ENCODE measurements at regions not wholly inside any gene's neighbourhood (a gene's known extent, or its start where the extent isn't known, plus 50 kb on each side); places are given as distances from the start of the nearest gene placed in this dataset.

GRCh38 chr12:116461060-116461459 lies 98.1 kb upstream of the MAP1LC3B2 start:
- DNase-seq = no peak

DNA sequence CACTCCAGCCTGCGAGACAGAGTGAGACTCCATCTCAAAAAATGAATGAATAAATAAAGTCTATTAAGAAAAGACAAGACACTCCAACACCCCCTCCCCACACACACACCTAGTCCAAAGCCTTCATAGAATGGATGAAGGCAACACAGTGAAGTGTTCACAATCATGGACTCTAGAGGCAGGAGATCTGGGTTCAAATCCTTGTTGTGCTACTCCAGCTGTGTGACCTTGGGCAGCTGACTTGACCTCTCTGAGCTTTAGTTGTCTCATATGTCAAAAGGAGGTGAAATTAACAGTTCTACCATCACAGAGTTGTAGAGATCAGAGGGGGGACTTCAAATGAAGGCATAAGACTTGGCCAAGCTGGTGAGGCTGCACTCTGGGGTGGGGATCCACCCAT lies 95.8 kb upstream of the MAP1LC3B2 start:
- no peak for DNase-seq

GRCh38 chr12:116465407-116465806 lies 93.8 kb upstream of the MAP1LC3B2 start:
- DNase-seq = no peak

DNA sequence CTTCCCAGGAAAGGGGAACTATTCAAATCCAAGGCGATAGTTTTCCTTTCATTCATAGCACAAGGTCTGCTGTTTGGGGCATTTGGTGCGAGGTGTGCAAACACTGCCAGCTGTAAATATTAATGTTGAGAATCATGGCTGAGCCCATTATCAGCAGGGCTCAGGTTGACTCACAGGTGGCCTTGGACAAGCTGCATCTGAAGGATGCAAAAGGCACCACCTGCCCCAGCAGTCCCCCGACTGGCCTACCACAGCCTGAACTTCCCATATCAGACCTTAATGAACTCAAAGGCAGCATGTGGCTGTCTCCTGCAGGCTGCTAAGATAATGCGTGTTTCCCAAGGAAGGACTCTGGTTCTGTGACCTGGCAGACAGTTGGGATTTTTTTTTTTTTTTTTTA lies 93.3 kb upstream of the MAP1LC3B2 start:
- no peak for DNase-seq

DNA sequence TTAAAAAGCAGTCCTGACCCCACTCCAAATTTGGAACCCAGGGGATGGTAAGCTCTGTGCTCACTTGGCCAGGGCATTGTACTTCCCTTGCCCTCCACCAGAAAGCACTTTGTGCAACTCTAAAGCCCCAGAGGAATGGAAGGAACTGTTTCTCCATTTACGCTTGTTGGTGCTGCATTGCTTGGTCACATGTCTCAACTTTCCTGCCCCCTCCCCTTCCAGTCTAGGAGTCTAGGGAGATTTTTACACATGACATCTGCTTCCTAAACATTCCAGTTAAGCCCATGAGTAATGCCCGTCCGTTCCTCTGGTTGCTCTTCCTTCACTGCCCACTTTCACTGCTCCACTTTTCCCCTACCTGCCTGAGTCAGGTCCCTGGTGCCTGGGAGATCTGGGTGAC lies 92.6 kb upstream of the MAP1LC3B2 start:
- DNase-seq = no peak

DNA sequence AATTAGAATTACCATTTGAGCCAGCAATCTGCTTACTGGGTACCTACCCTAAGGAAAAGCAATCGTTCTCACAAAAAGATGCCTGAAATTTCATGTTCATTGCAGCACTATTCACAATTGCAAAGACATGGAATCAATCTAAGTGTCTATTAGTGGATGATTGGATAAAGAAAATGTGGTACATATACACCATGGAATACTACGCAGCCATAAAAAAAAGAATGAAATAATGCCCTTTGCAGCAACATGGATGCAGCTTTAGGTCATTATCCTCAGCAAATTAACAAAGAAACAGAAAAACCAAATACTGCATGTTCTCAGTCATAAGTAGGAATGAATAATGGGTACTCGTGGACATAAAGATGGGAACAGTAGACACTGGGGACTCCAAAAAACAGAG lies 89.8 kb upstream of the MAP1LC3B2 start:
- no peak for DNase-seq

DNA sequence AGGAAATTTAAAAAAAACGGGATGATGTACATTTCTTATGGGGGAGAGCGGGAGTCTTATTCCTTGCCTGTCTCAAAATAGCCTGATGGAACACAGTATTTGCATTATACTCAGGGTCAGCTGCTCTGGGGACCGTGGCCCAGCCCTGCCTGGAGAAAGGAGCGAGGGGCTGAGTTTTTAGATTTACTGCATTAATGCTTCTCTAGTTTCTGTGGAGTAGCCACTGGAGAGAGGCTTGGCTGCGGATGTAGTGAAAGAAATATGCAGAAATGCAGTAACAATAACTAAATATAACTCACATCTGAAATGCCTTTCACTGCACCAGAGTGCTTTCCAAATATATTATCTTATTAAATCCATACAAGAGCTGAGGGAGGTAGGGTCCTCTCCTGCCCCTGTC lies 87.6 kb upstream of the MAP1LC3B2 start:
- DNase-seq = no peak

DNA sequence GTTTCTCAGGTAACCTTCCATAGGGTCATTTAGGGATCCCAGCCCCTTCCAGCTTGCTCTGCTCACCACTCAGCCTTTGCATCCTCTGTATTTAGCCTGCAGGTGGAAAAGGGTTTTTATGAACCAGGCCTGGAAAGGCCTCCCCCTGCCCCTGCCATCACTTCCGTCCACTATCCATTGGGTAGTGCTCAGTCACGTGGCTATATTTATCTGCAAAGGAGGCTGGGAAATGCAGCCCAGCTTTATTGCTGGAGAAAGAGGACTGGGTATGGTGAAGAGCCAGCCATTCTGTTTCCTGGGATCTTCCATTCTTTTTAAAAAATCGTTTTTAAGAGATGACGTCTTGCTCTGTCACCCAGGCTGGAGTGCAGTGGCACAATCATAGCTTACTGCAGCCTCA lies 87.0 kb upstream of the MAP1LC3B2 start:
- no peak for DNase-seq

GRCh38 chr12:116473416-116473815 lies 85.8 kb upstream of the MAP1LC3B2 start:
- no peak for DNase-seq

- no peak for DNase-seq
Measured at GRCh38 chr12:116474331-116474730, 84.8 kb upstream of the MAP1LC3B2 start.

DNA sequence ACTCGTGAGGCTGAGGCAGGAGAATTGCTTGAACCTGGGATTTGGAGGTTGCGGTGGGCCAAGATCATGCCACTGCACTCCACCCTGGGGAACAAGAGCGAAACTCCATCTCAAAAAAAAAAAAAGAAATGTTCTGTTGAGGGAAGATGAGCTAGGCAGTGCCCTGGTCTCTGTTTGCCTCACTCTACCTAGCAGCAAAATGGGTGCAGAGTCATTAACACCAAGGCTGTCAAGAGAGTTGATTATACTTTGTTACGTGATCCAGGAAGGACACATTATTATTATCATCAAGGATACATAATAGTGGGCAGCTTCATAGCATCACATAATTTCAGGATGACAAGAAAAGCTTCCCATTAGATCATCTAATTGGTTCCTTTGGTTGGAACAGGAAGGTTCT lies 84.3 kb upstream of the MAP1LC3B2 start:
- DNase-seq = no peak

- no peak for DNase-seq
Measured at GRCh38 chr12:116476227-116476822, 82.9 kb upstream of the MAP1LC3B2 start.

GRCh38 chr12:116478243-116478773 lies 80.9 kb upstream of the MAP1LC3B2 start:
- no peak for DNase-seq

DNA sequence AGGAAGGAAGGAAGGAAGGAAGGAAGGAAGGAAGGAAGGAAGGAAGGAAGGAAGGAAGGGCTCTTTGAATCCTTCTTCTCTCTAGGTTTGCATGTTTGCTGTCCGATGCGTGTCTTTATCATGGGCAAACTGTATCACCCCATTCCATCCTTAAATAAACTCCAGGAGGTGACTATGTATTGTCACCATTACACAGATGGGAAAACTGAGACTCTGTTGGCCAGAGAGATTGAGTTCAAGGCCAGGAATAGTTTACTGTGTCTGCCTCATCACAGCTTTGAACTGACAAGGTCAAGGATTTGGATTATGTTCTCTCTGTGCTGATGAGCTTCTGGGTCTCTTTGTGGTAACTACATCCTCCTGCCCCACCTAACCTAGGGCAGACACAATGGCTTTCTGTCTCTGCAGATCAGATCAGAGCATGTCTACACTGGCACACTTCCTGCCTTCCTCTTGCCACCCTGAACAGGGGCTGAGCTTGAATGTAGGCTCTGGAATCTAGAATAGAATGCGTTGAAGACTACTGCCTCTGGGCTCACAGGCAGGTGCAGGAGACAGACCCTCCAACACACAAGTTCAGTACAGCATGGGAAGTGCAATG lies 78.9 kb upstream of the MAP1LC3B2 start:
- DNase-seq = no peak

- no peak for DNase-seq
Measured at GRCh38 chr12:116481726-116482125, 77.5 kb upstream of the MAP1LC3B2 start.

GRCh38 chr12:116482179-116482578 lies 77.0 kb upstream of the MAP1LC3B2 start:
- no peak for DNase-seq

DNA sequence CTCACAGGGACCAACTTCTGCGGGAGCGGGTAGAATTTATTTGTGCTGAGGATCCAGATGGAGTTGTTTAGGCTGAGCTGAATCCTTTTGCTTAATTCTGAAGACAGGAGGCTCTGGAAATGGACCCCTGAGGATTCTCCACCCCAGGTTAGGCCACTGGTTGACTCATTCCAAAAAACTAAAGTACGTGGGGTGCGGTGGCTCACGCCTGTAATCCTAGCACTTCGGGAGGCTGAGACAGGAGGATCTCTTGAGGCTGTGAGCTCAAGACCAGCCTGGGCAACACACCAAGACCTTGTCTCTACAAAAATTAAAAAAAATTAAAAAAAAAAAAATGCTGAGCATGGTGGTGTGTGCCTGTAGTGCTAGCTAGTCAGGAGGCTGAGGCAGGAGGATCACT lies 76.3 kb upstream of the MAP1LC3B2 start:
- no peak for DNase-seq

- no peak for DNase-seq
Measured at GRCh38 chr12:116483959-116484750, 75.0 kb upstream of the MAP1LC3B2 start.

- DNase-seq = no peak
Measured at GRCh38 chr12:116484807-116485206, 74.4 kb upstream of the MAP1LC3B2 start.

- DNase-seq = no peak
Measured at GRCh38 chr12:116489116-116489515, 70.1 kb upstream of the MAP1LC3B2 start.

DNA sequence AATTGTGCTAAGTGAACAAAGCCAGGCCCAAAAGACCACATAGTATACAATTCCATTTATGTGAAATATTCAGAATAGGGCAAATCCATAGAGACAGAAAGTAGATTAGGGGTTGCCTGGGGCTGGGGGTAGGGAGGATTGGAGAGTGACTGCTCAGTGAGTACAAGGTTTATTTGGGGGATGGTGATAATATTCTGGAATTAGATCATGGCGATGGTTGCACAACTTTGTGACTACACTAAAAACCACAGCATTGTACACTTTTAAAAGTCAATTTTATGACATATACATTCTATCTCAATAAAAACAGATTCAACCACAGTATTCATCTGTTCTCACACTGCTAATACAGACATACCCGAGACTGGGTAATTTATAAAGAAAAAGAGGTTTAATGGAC lies 68.7 kb upstream of the MAP1LC3B2 start:
- no peak for DNase-seq

- no peak for DNase-seq
Measured at GRCh38 chr12:116492703-116493324, 66.4 kb upstream of the MAP1LC3B2 start.

GRCh38 chr12:116495260-116495659 lies 63.9 kb upstream of the MAP1LC3B2 start:
- DNase-seq = peak; percentile 29
